ENCODE measurements at regions not wholly inside any gene's neighbourhood (a gene's known extent, or its start where the extent isn't known, plus 50 kb on each side); places are given as distances from the start of the nearest gene placed in this dataset.
"Not testable (repeated sequence)": the region's sequence is repeated elsewhere in the genome, so short reads cannot be mapped to it uniquely, and the experiment has no call there.

DNA sequence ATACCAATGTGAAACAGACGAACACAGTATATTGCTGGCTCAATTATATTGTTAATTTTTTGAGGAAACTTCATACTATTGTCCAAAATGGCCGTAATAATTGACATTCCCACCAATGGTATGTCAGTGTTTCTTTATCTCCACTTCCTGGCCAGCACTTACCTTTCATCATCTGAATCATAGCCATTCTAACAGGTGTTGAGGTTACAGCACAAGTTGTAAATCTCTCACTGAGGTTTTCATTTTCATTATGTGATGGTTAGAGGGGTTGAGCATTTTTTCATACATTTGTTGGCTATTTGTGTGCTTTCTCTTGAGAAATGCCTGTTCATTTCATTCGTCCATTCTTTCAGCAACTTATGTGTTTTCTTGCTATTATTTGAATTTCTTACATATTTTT, 824.0 kb downstream of the UQCRFS1 start:
- DNase-seq, result no peak

DNA sequence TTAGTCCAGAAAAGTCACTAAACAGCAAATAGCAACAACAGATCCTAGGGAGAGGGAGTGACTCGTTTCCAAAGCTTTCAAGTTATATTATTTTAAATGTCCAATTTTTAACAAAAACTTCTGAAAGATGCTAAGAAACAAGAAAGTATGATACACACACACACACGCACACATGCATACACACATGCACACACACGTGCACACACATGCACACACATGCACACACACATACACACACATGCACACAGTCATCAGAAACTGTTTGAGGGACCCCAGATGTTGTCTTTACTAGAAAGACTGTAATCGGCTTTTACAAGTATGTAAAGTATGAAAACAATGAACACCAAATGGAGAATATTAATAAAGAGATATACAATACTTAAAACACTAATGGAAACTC, 825.4 kb downstream of the UQCRFS1 start:
- DNase-seq, result no peak

DNA sequence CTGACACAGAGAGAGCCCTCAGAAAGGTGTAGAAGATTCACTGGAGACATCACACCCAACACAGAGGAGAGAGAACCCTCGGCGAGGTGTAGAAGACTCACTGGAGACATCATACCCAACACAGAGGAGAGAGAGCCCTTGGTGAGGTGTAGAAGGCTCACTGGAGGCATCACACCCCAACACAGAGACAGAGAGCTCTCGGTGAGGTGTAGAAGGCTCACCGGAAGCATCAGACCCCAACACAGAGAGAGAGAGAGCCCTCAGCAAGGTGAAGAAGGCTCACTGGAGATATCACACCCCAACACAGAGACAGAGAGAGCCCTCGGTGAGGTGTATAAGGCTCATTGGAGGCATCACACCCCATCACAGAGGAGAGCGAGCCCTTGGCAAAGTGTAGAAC, 826.5 kb downstream of the UQCRFS1 start:
- no peak for DNase-seq

DNA sequence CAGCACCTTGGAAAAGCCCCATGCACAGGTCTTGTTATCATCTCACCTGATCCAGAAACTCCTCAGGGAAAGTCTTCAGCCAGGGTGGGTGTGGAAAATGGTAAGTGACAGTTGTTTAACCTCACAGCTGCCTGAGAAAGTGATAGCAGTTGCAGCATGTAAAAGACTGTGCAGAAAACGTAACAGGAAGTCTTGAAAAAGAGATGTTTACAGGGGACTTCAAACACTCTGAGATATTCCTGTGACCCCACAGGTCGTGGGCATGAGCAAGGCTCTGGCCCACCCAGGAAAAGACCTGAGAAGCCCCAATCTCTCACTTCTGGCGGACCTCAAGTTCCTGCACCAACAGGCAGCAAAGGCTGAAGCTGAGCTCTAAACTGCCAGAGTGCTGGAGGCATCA, 826.9 kb downstream of the UQCRFS1 start:
- DNase-seq, result no peak

DNA sequence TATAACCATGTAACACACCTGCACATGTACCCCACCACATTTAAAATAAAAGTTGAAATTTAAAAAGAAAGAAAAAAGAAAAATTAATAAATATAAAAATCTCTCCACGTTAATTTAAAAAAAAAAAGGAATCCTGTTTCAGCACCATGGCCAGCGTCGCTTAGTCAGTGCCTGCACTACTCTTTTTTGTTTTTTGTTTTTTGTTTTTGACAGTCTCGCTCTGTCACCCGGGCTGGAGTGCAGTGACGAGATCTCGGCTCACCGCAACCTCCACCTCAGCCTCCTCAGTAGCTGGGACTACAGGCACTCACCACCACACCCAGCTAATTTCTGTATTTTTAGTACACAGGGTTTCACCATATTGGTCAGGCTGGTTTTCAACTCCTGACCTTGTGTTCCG, 835.9 kb downstream of the UQCRFS1 start:
- DNase-seq, result no peak

DNA sequence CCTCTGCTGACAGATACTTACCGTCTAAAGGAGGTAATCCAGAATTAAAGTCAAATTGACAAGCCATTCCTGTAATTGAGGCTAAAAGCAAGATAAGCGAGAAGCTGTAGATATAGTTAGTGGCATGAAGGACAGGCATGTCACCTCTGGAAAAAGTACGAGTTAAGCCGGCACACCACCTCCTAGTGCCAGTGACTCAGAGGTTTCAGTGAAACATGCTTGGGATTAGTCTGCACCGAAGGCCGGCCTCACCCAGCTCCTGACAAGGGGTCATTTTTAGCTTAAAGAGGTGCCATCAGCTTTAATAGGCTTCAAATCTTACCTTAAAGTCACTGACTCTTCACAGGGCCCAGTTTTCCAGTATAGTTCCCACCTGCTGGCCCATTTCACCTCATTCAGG, 838.0 kb downstream of the UQCRFS1 start:
- no peak for DNase-seq

DNA sequence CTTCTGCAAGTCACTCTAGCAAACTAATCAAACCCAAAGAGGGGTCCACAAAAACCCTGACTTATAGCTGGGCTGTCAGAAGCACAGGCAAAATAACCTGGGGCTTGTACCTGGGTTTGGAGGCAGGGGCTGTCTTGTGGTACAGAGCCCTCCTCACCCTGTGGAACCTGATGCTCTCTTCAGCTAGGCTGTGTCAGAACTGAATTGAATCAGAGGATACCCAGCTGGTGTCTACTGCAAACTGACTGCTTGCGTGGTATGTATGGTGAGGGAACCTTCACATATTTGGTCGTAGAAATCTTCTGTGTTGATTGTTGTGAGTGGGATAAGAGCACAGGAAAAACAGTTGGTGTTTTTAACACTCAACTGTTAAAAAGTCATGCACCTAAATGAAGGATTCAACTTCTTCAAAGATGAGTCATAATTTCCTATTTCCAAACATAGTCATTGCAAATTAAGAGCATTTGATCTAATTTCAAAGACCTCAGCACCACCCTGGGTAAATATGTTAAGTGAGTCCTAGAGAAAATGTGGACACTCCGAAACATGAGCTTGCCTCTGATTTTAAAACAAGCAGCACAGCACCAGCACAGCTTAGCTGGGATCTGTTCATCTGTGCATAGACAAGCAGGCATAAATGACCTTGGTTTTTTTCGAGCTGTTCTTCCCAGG, 840.2 kb downstream of the UQCRFS1 start:
- DNase-seq, result no peak

DNA sequence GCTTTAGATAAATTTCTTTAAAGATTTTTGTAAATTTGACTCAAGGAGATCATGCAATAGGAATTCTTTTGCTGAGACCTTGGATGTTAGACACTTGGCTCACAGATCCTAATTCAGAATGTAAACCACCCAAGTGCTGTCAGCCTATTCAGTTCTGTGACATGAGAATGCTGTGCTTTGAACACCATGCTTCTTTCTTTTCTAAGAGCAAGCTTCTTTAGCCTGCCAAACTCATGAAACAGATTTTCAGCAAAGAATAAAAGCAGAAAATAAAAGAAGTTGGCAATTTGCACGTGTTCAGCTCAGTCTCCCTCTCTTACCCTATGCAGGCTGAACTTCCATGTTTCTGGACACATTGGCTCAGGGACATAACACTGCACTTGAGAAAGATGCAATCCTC, 845.8 kb downstream of the UQCRFS1 start:
- no peak for DNase-seq

DNA sequence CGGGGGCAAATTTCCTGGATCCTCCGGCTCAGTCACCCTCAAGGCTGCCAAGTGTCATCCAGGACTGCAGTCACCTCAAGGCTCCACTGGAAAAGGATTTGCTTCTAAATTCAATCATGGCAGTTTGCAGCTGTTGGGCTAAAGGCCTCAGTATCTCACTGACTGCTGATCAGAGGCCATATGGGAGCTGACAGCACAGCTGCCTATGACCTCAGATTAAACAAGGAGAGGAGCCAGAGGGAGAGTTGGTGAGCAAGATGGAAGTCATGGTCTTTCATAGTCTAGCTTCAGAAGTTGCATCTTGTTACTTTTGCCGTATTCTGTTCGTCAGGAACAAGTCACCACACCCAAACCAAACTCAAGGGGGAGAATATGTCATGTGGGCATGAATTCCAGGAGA, 849.7 kb downstream of the UQCRFS1 start:
- no peak for DNase-seq

DNA sequence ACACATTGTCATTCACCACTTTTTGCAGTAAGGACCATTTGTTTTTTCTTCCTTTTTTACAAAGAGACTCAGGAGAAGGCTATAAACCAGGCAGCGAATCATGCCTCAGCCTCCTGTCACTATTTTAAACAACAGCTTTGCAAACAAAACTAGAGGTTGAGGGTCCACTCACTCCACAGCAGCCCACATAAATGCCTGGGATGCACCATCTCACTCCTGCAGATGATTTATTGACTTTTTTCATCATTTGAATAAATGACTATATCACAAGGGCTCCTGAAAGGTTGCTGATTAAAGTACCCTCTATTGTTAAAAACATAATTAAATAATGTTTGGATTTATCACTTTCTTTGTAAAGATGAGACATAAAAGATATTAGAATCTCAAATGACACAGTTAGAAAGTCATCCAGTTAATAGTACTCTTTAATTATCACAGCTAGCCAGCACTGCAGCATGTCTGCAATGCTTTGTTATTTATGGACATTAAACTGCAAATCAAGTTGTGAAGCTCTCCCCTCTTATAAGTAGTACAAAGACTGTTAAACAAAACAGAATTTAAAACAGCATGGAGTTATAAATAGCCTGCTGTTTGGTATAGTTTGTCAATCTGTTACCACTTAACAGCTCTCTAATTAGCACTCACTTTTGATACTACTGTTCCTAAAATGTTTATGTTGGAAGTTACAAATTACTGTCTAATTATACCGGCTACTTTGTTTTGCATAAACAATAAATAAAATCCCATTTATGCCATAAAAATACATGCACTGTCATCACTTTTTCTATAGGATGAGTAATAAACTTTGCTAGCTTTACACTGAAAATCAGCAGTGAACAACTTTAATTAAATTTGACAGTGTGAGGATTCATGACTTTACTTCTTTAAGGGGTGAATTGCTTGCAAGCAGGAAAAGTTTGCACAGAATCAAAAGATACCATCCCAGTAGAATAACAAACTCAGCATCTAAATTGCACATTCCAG, 853.2 kb downstream of the UQCRFS1 start:
- no peak for DNase-seq

DNA sequence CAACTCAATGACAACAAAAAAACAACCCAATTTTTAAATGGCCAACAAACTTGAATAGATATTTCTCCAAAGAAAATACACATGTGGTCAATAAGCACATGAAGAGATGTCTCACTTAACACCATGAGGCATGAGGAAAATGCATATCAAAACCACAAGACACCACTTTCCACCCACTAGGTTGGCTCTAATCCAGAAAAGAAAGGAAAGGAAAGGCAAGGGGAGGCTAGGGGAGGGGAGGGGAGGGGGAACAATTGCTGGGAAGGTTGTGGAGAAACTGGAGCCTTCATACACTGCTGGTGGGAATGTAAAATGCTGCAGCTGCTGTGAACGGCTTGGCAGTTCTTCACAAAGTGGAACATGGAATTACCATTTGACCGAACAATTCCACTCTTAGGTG, 854.3 kb downstream of the UQCRFS1 start:
- DNase-seq, result no peak

DNA sequence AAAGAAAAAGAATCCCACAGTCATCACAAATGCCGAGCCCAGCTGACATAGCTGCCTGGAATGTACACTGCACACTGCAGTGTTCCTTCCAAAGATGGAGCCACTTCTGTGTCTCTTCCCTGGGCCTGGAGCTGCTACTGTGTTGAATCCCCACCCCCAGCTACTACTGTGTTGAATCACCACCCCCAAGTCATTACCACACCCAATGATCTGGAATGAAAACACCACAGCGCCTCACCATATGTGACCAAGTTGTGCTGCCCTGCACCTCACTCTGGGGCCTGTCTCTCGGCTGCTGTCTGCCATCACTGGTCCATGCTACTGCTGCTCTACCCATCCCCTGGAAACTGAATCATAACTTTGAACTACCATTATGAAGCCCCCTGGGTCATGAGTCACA, 861.2 kb downstream of the UQCRFS1 start:
- no peak for DNase-seq

DNA sequence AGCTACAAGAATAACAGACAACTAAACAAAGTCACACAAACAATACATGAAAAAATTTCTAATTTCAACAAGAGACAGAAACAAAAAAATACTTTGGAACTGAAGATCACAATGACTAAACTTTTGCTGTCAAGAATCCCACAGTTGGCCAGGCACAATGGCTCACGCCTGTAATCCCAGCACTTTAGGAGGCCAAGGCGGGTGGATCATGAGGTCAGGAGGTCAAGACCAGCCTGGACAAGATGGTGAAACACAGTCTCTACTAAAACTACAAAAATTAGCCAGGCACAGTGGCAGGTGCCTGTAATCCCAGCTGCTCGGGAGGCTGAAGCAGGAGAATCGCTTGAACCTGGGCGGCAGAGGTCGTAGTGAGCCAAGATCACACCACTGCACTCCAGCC, 861.6 kb downstream of the UQCRFS1 start:
- DNase-seq, result not testable (repeated sequence)

DNA sequence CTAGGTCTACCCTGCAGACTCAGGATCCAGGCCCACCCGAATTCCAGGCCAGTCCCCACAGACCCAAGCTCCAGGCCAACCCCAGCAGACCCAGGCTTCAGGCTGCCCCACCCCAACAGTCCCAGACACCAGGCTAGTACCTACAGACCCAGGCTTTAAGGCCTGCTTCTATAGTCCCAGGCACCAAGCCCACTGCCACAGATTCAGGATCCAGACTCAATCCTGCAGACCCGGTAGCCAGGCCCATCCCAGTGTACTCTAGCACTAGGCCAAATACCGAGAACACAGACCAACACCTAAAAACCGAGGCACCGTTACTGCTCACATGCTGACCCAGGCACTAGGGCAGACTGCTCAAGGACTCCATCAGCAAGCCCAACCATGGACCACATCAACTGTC, 862.3 kb downstream of the UQCRFS1 start:
- no peak for DNase-seq

DNA sequence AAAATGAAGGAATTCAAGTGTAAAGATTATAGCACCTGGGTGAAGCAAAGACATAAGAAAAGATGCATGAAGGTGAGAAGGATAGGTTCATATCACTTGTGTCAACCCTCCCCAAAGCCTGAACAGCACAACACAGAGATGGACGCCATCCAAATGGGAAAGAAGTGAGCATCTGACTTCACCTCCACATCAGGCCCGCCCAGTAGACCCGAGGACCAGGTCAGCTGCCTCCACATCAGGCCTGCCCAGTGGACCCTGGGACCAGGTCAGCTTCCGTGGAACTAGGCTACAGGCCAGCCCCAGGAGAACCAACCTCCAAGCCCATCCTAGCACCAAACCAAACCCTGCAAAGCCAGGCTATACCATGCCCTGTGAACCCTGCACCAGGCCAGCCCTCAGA, 862.9 kb downstream of the UQCRFS1 start:
- DNase-seq, result no peak

DNA sequence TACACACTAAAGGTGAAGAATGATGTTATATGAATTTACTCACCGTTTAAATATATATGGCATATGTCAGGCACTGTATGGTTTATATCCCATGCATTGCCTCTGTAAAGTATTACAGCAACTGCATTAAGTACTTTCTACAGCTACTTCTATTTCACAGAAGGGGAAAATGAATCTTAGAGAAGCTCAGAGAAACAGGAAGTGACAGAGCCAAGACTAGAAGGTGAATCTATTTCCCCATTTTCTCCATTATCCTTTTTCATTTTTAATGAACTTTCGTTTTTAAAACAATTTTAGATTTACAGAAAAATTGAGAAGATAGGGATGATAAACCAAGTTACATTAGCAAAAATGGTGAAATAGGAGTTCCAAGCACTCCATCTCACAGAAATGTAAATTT, 863.3 kb downstream of the UQCRFS1 start:
- DNase-seq, result no peak

DNA sequence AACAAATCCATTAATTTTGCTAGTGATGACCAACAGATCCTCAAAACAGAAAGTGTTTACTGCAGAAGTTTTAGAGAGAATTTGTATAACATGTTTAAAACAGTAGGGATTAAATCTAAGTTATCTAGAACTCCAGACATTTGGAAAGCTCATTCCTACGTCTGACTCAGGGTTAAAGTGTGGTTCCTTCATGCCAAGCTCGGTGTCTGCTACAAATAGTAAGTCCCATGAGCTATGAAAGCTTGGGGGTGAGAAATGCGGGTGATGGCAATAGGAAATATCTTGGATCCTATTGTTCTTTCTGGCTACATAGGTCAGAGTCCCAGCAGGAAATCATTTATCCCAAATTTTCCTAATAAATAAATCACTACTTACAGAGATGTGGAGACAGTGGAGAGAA, 867.1 kb downstream of the UQCRFS1 start:
- no peak for DNase-seq

DNA sequence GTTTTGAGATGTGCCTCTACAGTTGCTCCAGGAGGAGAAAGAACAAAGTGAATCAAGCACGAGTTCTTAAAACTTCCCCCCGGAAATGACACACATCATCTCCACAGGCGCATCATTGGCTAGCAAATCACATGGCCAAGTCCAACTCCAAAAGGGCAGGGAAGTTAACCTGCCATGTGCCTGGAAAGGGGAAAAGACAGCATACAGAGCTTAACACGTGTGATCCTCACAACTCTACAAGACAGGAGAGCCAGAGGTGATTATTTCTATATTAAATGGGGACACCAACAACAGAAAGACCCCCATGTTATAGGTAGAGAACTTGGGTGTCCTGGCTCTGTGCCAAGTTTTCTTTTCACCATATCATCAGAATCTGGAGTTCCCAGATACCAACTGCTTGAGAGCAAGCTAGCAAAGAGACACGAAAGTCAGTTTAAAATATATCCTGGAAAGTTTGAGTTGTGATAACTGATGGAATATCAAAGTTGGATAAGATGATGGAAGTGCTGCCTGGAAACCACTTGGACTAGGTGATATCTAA, 871.1 kb downstream of the UQCRFS1 start:
- DNase-seq, result no peak

DNA sequence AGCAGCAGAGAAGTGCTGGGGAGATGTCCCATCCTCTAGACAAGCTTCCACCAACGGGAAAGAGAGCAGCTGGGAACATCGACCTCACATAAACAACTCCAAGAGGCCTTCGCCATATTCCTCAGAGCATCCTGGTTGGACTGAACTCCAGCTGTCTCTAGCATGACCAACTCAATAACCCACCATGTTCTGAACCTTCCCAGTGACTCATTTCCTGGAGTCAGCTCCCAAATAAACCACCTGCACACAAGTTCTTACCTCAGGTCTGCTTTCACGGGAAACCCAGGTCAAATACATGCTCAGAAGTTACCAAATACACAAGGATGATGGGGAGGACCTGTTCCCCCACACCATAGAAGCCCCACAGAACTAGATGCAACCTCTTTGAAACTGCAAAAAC, 878.5 kb downstream of the UQCRFS1 start:
- DNase-seq, result no peak

DNA sequence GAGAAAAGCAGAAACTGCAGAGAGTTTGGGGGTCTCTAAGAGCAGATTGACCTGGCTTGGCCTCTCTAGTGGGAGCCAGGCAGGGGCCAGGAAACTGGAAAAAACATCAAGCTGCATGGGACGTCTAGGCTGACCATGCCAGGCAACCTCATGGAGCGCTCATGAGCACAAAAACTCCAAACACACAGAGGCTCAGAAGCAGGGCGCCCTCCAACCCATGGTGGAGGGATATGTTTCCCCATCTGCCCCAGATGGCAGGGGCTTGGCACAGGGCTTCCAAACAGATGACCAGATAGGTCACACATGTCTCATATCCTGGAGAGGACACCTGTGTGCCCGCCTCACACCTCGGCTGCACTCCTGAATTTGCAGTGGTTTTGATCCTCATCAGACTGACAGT, 879.0 kb downstream of the UQCRFS1 start:
- no peak for DNase-seq

DNA sequence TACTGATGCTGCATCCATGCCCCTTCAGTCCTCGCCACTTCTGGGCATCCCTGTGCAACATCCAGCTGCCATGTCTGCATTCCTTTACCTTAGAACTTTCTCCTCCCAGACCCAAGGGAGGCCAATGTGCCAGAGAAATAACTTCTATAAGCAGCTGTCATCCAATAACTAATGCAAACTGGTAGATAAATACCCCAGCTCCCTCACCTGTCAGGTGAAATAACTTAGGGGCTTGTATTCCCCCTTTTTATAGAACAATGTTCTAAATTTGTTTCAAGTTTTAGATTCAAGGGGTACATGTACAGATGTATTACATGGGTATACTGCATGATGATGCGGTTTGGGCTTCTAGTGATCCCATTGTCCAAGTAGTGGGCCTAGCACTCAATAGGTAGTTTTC, 880.1 kb downstream of the UQCRFS1 start:
- DNase-seq, result no peak

DNA sequence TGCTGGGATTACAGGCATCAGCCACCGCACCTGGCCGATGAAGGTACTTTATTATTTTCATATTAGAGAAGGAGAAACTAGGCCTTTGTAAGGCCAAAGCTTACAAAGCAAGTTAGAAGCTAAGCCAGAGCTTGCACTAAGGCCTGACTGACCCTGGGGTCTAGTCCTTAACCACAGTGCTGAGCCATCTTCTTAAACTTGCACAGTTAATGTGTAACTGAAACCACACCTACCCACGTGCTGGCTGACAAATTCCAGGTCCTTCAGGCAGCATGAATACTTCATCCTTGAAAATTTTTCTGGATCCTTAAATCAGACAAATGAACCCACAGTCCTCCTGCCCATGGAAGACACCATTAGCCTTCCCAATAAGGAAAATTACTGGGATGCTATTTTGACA, 880.6 kb downstream of the UQCRFS1 start:
- no peak for DNase-seq

DNA sequence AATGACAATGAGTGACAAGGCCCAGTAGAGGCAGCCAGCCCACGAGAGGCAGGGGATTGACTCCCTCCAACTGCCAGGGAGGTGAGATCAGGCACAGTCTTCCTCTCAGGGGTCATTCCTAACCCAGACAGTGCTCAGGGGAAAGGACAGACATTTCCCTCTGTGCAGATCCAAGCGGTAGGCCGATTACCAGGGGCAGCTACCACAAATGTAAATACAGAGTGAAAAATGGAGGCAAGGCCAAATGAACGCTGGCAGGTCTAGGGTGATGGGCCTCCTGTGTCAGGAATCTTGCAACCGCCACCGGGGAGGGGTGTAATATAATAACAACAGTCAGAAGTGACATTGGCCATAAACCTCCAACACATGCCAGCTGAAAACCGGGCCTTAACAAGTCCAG, 881.4 kb downstream of the UQCRFS1 start:
- no peak for DNase-seq

DNA sequence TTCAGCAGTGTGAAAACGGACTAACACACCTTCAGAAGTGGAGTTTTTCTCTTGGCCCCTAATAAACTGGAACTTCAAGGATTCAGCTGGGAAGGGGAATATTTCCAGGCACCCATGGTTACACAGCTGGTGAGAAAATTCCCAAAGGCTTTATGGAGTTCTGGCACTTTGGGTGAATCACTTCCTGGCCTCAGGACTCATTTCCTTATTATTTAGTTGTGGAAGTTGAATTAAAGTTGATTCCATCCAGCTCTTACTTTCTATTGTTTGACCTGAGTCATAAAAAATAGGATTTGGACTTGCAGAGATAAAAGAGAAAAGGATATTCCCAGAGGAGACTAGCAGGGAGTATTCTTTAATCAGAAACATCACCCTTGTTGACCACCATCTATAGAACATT, 882.1 kb downstream of the UQCRFS1 start:
- no peak for DNase-seq
